ENCODE measurements at regions not wholly inside any gene's neighbourhood (a gene's known extent, or its start where the extent isn't known, plus 50 kb on each side); places are given as distances from the start of the nearest gene placed in this dataset.

GRCh38 chr4:132276185-132276584 lies 872.9 kb upstream of the PCDH10 start:
- TF ChIP-seq SRF (IDR thresholded peaks at IDR 0.05; ENCODE audit: low read depth) (no peak), EZH2 (IDR thresholded peaks at IDR 0.05) (no peak), RAD21 (IDR thresholded peaks at IDR 0.05; ENCODE audit: low read depth) (no peak), REST (IDR thresholded peaks at IDR 0.05; ENCODE audit: low read depth) (no peak), ATF3 (IDR thresholded peaks at IDR 0.05) (no peak), EGR1 (IDR thresholded peaks at IDR 0.05; ENCODE audit: low read depth) (no peak), CTCF (IDR thresholded peaks at IDR 0.05 in 2 of 3, conservative IDR thresholded peaks at IDR 0.05 in 1 of 3; ENCODE audit: borderline replicate concordance in 1 of 3, insufficient read depth in 1 of 3, low read depth in 2 of 3, low read length in 2 of 3) (no peak), ELF1 (IDR thresholded peaks at IDR 0.05; ENCODE audit: borderline replicate concordance, low read depth) (no peak), ZNF274 (IDR thresholded peaks at IDR 0.05; ENCODE audit: low read depth, low read length) (no peak), EZH2phosphoT487 (IDR thresholded peaks at IDR 0.05; ENCODE audit: borderline replicate concordance) (no peak), TCF7L2 (IDR thresholded peaks at IDR 0.05; ENCODE audit: borderline replicate concordance, extremely low read depth, insufficient read depth, insufficient read length) (no peak), POLR2A (IDR thresholded peaks at IDR 0.05; ENCODE audit: borderline replicate concordance, extremely low read depth, insufficient read depth, insufficient read length) (no peak), POLR2AphosphoS5 (IDR thresholded peaks at IDR 0.05; ENCODE audit: low read depth, low read length) (no peak), SIN3A (IDR thresholded peaks at IDR 0.05; ENCODE audit: low read depth) (no peak)
